ENCODE measurements at regions not wholly inside any gene's neighbourhood (a gene's known extent, or its start where the extent isn't known, plus 50 kb on each side); places are given as distances from the start of the nearest gene placed in this dataset.

DNA sequence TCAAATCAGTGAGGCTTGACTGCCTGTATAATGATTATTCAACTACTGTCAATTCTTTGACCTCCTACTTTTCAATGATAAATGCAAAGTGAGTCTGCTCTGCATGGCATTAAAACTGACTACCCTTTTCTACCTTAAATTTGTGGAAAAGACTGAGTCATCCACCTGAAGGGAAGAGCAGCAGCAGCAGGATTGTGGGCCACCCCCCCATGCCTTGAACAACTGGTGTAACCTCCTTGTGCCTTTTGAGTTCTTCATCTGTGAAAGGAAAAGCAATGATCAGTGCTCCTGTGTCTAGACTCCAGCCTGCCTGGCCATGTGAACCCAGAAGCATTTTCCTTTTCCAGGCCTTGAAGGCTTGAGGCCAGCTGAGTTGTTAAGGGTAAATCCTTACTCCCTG, 102.9 kb downstream of the OSR1 start:
- ATAC-seq, result no peak
- peaks cover 0 to 7% (median 0%) of the 10 kb centered on the region in 11 donors for H3K9me3 ChIP-seq
- H3K27me3 ChIP-seq, result no peaks in the 10 kb centered on the region
- DNase-seq, result no peak
- H3K36me3 ChIP-seq, result no peaks in the 10 kb centered on the region
- H3K4me1 ChIP-seq, result peaks cover 0 to 8% (median 0%) of the 10 kb centered on the region in 9 donors
- no peak overlapping the region for H3K4me3 ChIP-seq
- TF ChIP-seq, protein P1, sequence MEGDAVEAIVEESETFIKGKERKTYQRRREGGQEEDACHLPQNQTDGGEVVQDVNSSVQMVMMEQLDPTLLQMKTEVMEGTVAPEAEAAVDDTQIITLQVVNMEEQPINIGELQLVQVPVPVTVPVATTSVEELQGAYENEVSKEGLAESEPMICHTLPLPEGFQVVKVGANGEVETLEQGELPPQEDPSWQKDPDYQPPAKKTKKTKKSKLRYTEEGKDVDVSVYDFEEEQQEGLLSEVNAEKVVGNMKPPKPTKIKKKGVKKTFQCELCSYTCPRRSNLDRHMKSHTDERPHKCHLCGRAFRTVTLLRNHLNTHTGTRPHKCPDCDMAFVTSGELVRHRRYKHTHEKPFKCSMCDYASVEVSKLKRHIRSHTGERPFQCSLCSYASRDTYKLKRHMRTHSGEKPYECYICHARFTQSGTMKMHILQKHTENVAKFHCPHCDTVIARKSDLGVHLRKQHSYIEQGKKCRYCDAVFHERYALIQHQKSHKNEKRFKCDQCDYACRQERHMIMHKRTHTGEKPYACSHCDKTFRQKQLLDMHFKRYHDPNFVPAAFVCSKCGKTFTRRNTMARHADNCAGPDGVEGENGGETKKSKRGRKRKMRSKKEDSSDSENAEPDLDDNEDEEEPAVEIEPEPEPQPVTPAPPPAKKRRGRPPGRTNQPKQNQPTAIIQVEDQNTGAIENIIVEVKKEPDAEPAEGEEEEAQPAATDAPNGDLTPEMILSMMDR (IDR thresholded peaks at IDR 0.05), result no peak
- intact Hi-C loops (cut with DNase I), result no loop called here
- H3K27ac ChIP-seq, result no peak overlapping the region

DNA sequence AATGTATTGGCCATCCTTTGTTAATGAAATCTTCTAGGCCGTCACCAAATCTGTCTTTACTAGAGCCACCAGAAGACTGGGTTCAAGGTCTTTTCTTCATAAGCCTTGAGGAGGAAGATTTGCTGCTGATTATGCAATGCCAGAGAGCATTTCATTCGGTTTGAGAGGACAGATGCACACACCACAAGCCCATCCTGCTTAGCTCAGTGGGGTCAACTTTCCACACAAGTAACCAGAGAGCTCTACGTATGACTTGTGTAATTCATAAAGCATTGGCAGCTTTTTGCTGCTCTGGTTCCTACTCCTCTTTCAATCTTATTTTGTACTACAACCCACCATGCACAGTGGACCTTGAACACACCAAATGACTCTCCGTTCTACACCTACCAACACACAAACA, 106.9 kb downstream of the OSR1 start:
- Histone ChIP-seq H3K4me1 (peaks cover 0 to 8% (median 0%) of the 10 kb centered on the region in 9 donors), H3K36me3 (no peaks in the 10 kb centered on the region), H3K9me3 (no peaks in the 10 kb centered on the region), H3K27me3 (no peaks in the 10 kb centered on the region), H3K4me3 (no peak overlapping the region), H3K27ac (no peak overlapping the region)
- ATAC-seq (no peak), DNase-seq (no peak)
- intact Hi-C loops (cut with DNase I), result no loop called here
- WGBS, 2 donors, result 79 to 81% methylated on average over 4 of the region's 4 CpGs
- TF ChIP-seq, protein P1 (IDR thresholded peaks at IDR 0.05), result no peak

DNA sequence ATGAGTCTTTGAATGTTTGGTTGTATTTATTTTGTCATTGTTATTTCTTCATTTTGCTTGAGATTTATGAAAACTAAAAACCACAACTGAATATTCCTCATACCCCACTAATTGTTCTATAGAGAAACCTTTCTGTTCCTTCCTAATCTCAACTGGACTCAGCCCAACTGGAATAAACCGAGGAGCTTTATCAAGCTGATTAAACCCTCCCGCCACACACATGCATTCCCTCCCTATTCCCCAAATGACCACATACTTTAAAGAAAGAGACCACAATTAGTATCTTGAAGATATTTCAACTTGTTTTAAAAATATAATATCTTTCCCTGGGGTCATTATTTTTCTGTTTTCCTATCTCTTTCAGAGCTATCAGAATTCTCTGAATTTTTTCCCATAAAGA, 107.5 kb downstream of the OSR1 start:
- H3K4me1 ChIP-seq, result peaks cover 0 to 8% (median 0%) of the 10 kb centered on the region in 9 donors
- no peak overlapping the region for H3K27ac ChIP-seq
- H3K4me3 ChIP-seq, result no peak overlapping the region
- no peak for ATAC-seq
- WGBS, 2 donors, result 18 to 37% methylated on average over 2 of the region's 2 CpGs
- H3K36me3 ChIP-seq, result no peaks in the 10 kb centered on the region
- no peaks in the 10 kb centered on the region for H3K9me3 ChIP-seq
- intact Hi-C loops (cut with DNase I), result no loop called here
- TF ChIP-seq, protein P1 (IDR thresholded peaks at IDR 0.05), result no peak
- no peak for DNase-seq
- H3K27me3 ChIP-seq, result no peaks in the 10 kb centered on the region

DNA sequence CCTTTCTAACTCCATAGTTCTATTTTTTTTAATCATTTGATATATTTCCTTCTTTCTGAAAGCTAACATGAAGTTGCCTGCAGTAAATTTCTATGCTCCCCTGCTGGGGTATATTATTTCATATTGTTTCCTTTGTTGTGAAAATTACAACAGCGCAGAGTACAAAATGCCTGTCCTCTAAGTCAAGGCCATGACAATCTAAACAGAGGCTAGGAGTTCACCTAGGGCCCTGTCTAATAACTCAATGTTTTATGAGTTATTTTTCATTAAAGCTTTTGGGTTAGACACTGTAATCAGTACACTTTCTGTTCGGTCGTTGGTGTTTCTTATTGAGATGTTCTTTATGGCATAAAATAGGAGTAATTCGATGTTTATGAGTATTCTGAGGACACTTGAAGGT, 111.2 kb downstream of the OSR1 start:
- TF ChIP-seq, protein P1 (IDR thresholded peaks at IDR 0.05), result no peak
- ATAC-seq, result no peak
- H3K4me3 ChIP-seq, result no peak overlapping the region
- H3K36me3 ChIP-seq, result no peaks in the 10 kb centered on the region
- H3K27ac ChIP-seq, result no peak overlapping the region
- 79 to 81% methylated on average over 4 of the region's 4 CpGs for WGBS, 2 donors
- DNase-seq, result no peak
- H3K27me3 ChIP-seq, result no peaks in the 10 kb centered on the region
- H3K9me3 ChIP-seq, result no peaks in the 10 kb centered on the region
- H3K4me1 ChIP-seq, result peaks cover 0 to 8% (median 0%) of the 10 kb centered on the region in 9 donors
- intact Hi-C loops (cut with DNase I), result no loop called here

DNA sequence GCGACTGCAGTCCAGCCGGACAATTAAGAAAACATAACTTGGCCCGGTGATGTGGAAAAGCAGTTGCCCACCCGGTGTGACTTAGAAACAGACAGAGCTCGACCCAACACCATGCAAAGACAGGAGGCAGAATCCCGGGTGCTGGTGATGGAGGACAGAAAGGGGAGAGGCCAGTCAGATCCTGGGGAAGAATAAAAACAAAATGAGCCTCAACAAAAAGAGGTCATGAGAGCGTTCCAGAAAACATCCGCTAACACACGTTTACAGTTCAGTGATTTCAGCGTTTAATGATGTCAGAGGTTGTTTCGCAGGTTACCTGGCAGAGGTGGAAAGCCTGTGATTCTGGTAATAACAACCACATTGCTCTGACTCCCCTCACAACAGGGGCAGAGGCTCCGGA, 111.9 kb downstream of the OSR1 start:
- DNase-seq (no peak), ATAC-seq (no peak)
- Histone ChIP-seq H3K27ac (no peak overlapping the region), H3K4me3 (no peak overlapping the region), H3K4me1 (peaks cover 0 to 8% (median 0%) of the 10 kb centered on the region in 9 donors), H3K27me3 (no peaks in the 10 kb centered on the region), H3K36me3 (no peaks in the 10 kb centered on the region), H3K9me3 (no peaks in the 10 kb centered on the region)
- 87 to 90% methylated on average over 12 of the region's 12 CpGs for WGBS, 2 donors
- intact Hi-C loops (cut with DNase I), result no loop called here
- TF ChIP-seq, protein P1 (IDR thresholded peaks at IDR 0.05), result no peak

Data from heart right ventricle (tissue), 16 donors.